ENCODE measurements at regions not wholly inside any gene's neighbourhood (a gene's known extent, or its start where the extent isn't known, plus 50 kb on each side); places are given as distances from the start of the nearest gene placed in this dataset.

- no peak for TF ChIP-seq CTCF (conservative IDR thresholded peaks at IDR 0.05)
- peaks cover 6% of the 10 kb centered on the region for H3K9me3 Mint-ChIP-seq
- H3K27ac ChIP-seq (ENCODE audit: low read depth, low read length): no peak overlapping the region
Measured at GRCh38 chr3:30340500-30340899, 265.9 kb upstream of the TGFBR2 start.

GRCh38 chr3:30341079-30341478 lies 265.3 kb upstream of the TGFBR2 start:
- H3K27ac ChIP-seq (ENCODE audit: low read depth, low read length): no peak overlapping the region
- 96 to 100% methylated on average over 1 of the region's 2 CpGs for WGBS, 2 experiments (ENCODE audit: insufficient coverage in 1 of 2, insufficient read length in 1 of 2)

More at GRCh38 chr3:30340500-30340899, 265.9 kb upstream of the TGFBR2 start:
- Mint-ChIP-seq H3K36me3 (ENCODE audit: low read depth) (no peaks in the 10 kb centered on the region), H3K4me1 (peaks cover 7% of the 10 kb centered on the region), H3K4me3 (no peak overlapping the region), H3K27ac (no peak overlapping the region), H3K27me3 (ENCODE audit: insufficient read depth) (no peaks in the 10 kb centered on the region)
- no peak overlapping the region for H3K9ac ChIP-seq (ENCODE audit: extremely low read depth, low read length, poor library complexity, severe bottlenecking)
- H3K27me3 ChIP-seq (ENCODE audit: control insufficient read depth, insufficient read depth, low read length, poor library complexity, severe bottlenecking): no peaks in the 10 kb centered on the region
- no peaks in the 10 kb centered on the region for H3K36me3 ChIP-seq (ENCODE audit: control insufficient read depth, insufficient read depth, low read length)
- no peak for DNase-seq
- no peaks in the 10 kb centered on the region for H3K4me1 ChIP-seq (ENCODE audit: control insufficient read depth, insufficient read depth, low read length)
- H3K9me3 ChIP-seq (ENCODE audit: control insufficient read depth, low read length): no peaks in the 10 kb centered on the region
- 74 to 100% methylated on average over 1 to 2 of the region's 2 CpGs for WGBS, 2 experiments (ENCODE audit: insufficient coverage in 1 of 2, insufficient read length in 1 of 2)
- no peak overlapping the region for H3K4me3 ChIP-seq (ENCODE audit: low read length)

GRCh38 chr3:30341851-30342250 lies 264.6 kb upstream of the TGFBR2 start:
- Mint-ChIP-seq H3K27ac (no peak overlapping the region), H3K36me3 (ENCODE audit: low read depth) (no peaks in the 10 kb centered on the region), H3K27me3 (ENCODE audit: insufficient read depth) (no peaks in the 10 kb centered on the region), H3K4me3 (no peak overlapping the region), H3K9me3 (peaks cover 6% of the 10 kb centered on the region), H3K4me1 (peaks cover 8% of the 10 kb centered on the region)
- no peaks in the 10 kb centered on the region for H3K36me3 ChIP-seq (ENCODE audit: control insufficient read depth, insufficient read depth, low read length)
- 100% methylated on average over 1 of the region's 1 CpG; no CpG with 5 or more reads in 1 of the 2 experiments for WGBS, 2 experiments (ENCODE audit: insufficient coverage in 1 of 2, insufficient read length in 1 of 2)
- TF ChIP-seq CTCF (conservative IDR thresholded peaks at IDR 0.05): no peak
- H3K27me3 ChIP-seq (ENCODE audit: control insufficient read depth, insufficient read depth, low read length, poor library complexity, severe bottlenecking): no peaks in the 10 kb centered on the region
- H3K9me3 ChIP-seq (ENCODE audit: control insufficient read depth, low read length): no peaks in the 10 kb centered on the region
- H3K4me3 ChIP-seq (ENCODE audit: low read length): no peak overlapping the region
- no peak for DNase-seq
- H3K9ac ChIP-seq (ENCODE audit: extremely low read depth, low read length, poor library complexity, severe bottlenecking): no peak overlapping the region
- H3K27ac ChIP-seq (ENCODE audit: low read depth, low read length): no peak overlapping the region
- H3K4me1 ChIP-seq (ENCODE audit: control insufficient read depth, insufficient read depth, low read length): no peaks in the 10 kb centered on the region

More at GRCh38 chr3:30341079-30341478, 265.3 kb upstream of the TGFBR2 start:
- no peaks in the 10 kb centered on the region for H3K27me3 Mint-ChIP-seq (ENCODE audit: insufficient read depth)
- no peaks in the 10 kb centered on the region for H3K36me3 ChIP-seq (ENCODE audit: control insufficient read depth, insufficient read depth, low read length)
- no peak overlapping the region for H3K27ac Mint-ChIP-seq
- no peak for DNase-seq
- no peaks in the 10 kb centered on the region for H3K36me3 Mint-ChIP-seq (ENCODE audit: low read depth)
- no peak overlapping the region for H3K4me3 Mint-ChIP-seq
- no peaks in the 10 kb centered on the region for H3K9me3 ChIP-seq (ENCODE audit: control insufficient read depth, low read length)
- H3K4me1 Mint-ChIP-seq: peaks cover 8% of the 10 kb centered on the region
- no peaks in the 10 kb centered on the region for H3K27me3 ChIP-seq (ENCODE audit: control insufficient read depth, insufficient read depth, low read length, poor library complexity, severe bottlenecking)
- no peaks in the 10 kb centered on the region for H3K4me1 ChIP-seq (ENCODE audit: control insufficient read depth, insufficient read depth, low read length)
- no peak for TF ChIP-seq CTCF (conservative IDR thresholded peaks at IDR 0.05)
- H3K4me3 ChIP-seq (ENCODE audit: low read length): no peak overlapping the region
- H3K9me3 Mint-ChIP-seq: peaks cover 6% of the 10 kb centered on the region
- H3K9ac ChIP-seq (ENCODE audit: extremely low read depth, low read length, poor library complexity, severe bottlenecking): no peak overlapping the region

Measured in endodermal cell (in vitro differentiated cells).